ENCODE measurements at regions not wholly inside any gene's neighbourhood (a gene's known extent, or its start where the extent isn't known, plus 50 kb on each side); places are given as distances from the start of the nearest gene placed in this dataset.

DNA sequence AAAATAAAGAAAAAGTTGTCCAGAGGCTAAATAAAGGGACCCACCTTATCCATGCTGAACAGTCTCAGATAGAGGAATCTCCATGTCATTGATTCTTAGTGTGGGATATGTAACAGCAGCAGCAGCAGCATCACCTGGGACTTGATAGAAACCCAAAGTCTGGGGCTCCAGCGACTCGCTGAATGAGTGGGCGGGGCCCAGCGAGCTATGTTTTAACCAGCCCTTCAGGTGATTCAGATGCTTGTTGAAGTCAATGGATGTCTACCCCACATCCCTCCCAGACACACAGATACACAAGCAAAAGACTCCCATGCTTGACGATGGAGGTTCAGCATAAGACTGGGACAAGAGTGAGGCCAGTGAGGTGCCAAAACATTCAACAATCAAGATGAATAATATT, 298.6 kb downstream of the UBE3D start:
- Mint-ChIP-seq H3K4me1 (no peaks in the 10 kb centered on the region), H3K36me3 (ENCODE audit: low read depth) (no peaks in the 10 kb centered on the region), H3K4me3 (no peak overlapping the region), H3K9me3 (peaks cover 3% of the 10 kb centered on the region), H3K27ac (ENCODE audit: unreplicated experiment) (no peak overlapping the region), H3K27me3 (ENCODE audit: low read depth) (no peaks in the 10 kb centered on the region)
- TF ChIP-seq, protein P1, sequence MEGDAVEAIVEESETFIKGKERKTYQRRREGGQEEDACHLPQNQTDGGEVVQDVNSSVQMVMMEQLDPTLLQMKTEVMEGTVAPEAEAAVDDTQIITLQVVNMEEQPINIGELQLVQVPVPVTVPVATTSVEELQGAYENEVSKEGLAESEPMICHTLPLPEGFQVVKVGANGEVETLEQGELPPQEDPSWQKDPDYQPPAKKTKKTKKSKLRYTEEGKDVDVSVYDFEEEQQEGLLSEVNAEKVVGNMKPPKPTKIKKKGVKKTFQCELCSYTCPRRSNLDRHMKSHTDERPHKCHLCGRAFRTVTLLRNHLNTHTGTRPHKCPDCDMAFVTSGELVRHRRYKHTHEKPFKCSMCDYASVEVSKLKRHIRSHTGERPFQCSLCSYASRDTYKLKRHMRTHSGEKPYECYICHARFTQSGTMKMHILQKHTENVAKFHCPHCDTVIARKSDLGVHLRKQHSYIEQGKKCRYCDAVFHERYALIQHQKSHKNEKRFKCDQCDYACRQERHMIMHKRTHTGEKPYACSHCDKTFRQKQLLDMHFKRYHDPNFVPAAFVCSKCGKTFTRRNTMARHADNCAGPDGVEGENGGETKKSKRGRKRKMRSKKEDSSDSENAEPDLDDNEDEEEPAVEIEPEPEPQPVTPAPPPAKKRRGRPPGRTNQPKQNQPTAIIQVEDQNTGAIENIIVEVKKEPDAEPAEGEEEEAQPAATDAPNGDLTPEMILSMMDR (conservative IDR thresholded peaks at IDR 0.05), result no peak
- no peak for DNase-seq (ENCODE audit: low read depth, low spot score)

DNA sequence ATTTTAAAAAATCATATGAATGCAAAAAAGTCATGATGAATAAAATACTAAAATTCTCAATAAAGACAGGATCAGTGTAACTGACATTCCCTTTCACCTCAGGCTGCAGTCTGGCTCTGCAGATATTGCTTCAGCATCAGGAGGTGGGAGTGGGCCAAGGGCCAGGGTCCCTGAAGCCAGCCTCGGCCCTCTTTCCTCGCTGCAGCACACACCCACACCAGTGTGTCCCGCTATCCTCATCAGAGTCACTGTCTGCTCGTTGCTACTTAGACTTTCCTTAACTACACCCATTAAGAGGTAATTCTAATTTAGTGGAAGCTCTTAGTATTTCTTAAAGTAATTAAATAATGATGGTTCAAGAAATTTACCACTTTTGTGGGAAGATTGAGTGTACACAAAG, 298.2 kb downstream of the UBE3D start:
- no peak for DNase-seq (ENCODE audit: low read depth, low spot score)
- no peak overlapping the region for H3K27ac Mint-ChIP-seq (ENCODE audit: unreplicated experiment)
- no peaks in the 10 kb centered on the region for H3K27me3 Mint-ChIP-seq (ENCODE audit: low read depth)
- no peaks in the 10 kb centered on the region for H3K36me3 Mint-ChIP-seq (ENCODE audit: low read depth)
- TF ChIP-seq, protein P1 (conservative IDR thresholded peaks at IDR 0.05), result no peak
- H3K4me1 Mint-ChIP-seq, result no peaks in the 10 kb centered on the region
- no peak overlapping the region for H3K4me3 Mint-ChIP-seq
- peaks cover 3% of the 10 kb centered on the region for H3K9me3 Mint-ChIP-seq

DNA sequence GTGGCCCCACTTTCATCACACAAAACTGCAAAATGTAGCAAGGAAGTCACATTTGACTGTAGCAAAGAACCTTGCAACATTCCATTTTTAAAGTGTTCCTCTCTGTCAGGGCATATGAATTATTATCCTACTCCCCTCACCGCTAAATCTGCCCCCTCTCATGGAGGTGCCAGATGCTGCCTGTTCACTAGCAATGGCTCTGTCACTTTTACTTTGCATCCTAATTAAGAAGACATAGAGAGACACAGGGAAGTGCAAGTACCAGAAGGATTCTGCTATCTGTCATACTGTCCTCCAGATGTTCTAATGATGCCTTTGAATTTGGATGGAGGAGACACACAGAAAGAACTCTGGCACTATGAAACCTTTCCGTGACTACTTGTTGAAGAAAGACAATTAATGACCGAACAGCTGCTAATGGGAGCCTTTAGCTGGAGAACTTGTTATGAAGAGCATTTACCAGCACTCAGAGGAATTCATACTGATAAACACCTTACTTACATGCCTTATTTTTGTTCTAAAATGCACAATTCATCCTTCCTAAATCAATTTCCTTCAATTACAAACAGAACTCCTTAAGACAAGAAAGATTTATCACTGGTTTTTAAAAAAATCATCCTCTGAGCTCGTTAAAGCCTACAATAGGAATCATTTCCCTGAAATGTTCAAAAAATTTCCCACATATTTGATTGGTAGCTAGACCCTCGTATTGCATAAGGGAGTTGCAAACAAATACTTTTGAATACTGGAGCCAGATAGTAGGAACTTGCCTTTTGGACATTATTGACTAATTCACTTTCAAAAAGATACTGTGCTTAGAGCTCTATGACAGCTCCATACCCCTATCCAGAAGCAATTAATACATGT, 292.6 kb downstream of the UBE3D start:
- H3K36me3 Mint-ChIP-seq (ENCODE audit: low read depth), result no peaks in the 10 kb centered on the region
- peaks cover 3% of the 10 kb centered on the region for H3K9me3 Mint-ChIP-seq
- no peak overlapping the region for H3K27ac Mint-ChIP-seq (ENCODE audit: unreplicated experiment)
- H3K4me3 Mint-ChIP-seq, result no peak overlapping the region
- no peak for DNase-seq (ENCODE audit: low read depth, low spot score)
- TF ChIP-seq, protein P1 (conservative IDR thresholded peaks at IDR 0.05), result no peak
- no peaks in the 10 kb centered on the region for H3K27me3 Mint-ChIP-seq (ENCODE audit: low read depth)
- peaks cover 2% of the 10 kb centered on the region for H3K4me1 Mint-ChIP-seq

DNA sequence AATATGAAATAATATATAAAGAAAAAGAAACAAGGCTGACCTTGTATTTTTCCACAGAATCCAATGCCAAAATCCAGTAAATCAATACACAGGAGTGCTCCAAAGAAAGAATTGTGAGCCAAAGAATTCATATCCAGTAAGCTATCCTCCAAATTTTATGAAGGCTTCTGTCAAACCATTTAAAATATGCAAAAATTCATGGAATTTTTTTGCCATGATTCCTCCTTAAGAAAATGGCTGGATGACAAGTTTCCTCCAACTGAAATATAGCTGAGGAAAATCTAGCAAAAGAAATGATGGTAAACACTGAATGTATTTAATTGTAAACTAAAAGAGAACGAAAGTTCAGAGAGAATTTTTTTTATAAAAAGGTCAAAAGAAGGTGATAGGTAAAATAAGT, 290.3 kb downstream of the UBE3D start:
- Mint-ChIP-seq H3K9me3 (no peaks in the 10 kb centered on the region), H3K36me3 (ENCODE audit: low read depth) (no peaks in the 10 kb centered on the region), H3K27me3 (ENCODE audit: low read depth) (no peaks in the 10 kb centered on the region), H3K27ac (ENCODE audit: unreplicated experiment) (no peak overlapping the region), H3K4me1 (peaks cover 24% of the 10 kb centered on the region), H3K4me3 (no peak overlapping the region)
- TF ChIP-seq, protein P1 (conservative IDR thresholded peaks at IDR 0.05), result no peak
- DNase-seq (ENCODE audit: low read depth, low spot score), result no peak

DNA sequence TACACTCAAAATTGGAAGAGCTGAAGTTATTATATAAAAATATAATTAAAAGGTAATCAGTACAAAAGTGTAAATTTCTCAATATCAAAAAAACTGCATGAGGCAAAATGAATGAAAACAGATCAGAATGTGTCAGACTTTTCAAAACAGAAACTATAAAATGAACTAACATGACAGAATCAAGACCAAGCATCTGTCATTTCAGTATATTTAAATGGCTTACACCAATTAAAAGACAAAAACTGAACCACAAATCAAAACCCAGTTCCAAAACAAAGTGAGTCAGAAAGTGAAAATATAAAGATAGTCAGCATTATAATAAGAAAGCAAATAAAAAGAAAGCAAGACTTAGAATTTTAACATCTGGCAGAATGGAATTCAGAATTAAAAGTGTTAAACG, 289.7 kb downstream of the UBE3D start:
- no peaks in the 10 kb centered on the region for H3K36me3 Mint-ChIP-seq (ENCODE audit: low read depth)
- TF ChIP-seq, protein P1 (conservative IDR thresholded peaks at IDR 0.05), result no peak
- H3K4me1 Mint-ChIP-seq, result peaks cover 24% of the 10 kb centered on the region
- no peaks in the 10 kb centered on the region for H3K27me3 Mint-ChIP-seq (ENCODE audit: low read depth)
- no peak overlapping the region for H3K4me3 Mint-ChIP-seq
- no peak overlapping the region for H3K27ac Mint-ChIP-seq (ENCODE audit: unreplicated experiment)
- DNase-seq (ENCODE audit: low read depth, low spot score), result no peak
- H3K9me3 Mint-ChIP-seq, result no peaks in the 10 kb centered on the region

Measured in neural crest cell (in vitro differentiated cells).